ENCODE measurements at regions not wholly inside any gene's neighbourhood (a gene's known extent, or its start where the extent isn't known, plus 50 kb on each side); places are given as distances from the start of the nearest gene placed in this dataset.

- Histone ChIP-seq H3K36me3 (ENCODE audit: low read length) (no peaks in the 10 kb centered on the region), H3K4me2 (ENCODE audit: low read depth, low read length, poor library complexity, severe bottlenecking) (no peak overlapping the region), H3K79me2 (ENCODE audit: insufficient read depth, low read length) (no peaks in the 10 kb centered on the region), H3K4me3 (ENCODE audit: insufficient read depth, low read length, poor library complexity, severe bottlenecking) (no peak overlapping the region), H3K9me3 (ENCODE audit: insufficient read depth, low read length) (no peaks in the 10 kb centered on the region), H2AFZ (ENCODE audit: low read depth, low read length, severe bottlenecking) (no peak overlapping the region), H3K27me3 (ENCODE audit: low read length) (no peaks in the 10 kb centered on the region), H4K20me1 (ENCODE audit: low read depth, low read length) (no peaks in the 10 kb centered on the region), H3K9me2 (replicated peaks; ENCODE audit: insufficient read depth, low read length) (no peaks in the 10 kb centered on the region), H3K27ac (ENCODE audit: low read depth, low read length) (no peak overlapping the region), H3K9ac (ENCODE audit: low read length) (no peak overlapping the region), H3F3A (ENCODE audit: insufficient read depth) (no peaks in the 10 kb centered on the region)
- TF ChIP-seq CTCF (IDR thresholded peaks at IDR 0.05; ENCODE audit: insufficient read depth, low read length, poor library complexity, severe bottlenecking) (no peak), EZH2phosphoT487 (conservative IDR thresholded peaks at IDR 0.05; ENCODE audit: low read length) (no peak)
Observed at GRCh38 chr5:103461243-103461642, 101.3 kb downstream of the NUDT12 start.

GRCh38 chr5:103458497-103459040 lies 104.0 kb downstream of the NUDT12 start:
- Histone ChIP-seq H3K9ac (ENCODE audit: low read length) (no peak overlapping the region), H3K79me2 (ENCODE audit: insufficient read depth, low read length) (no peaks in the 10 kb centered on the region), H3K27me3 (ENCODE audit: low read length) (no peaks in the 10 kb centered on the region), H3K9me3 (ENCODE audit: insufficient read depth, low read length) (no peaks in the 10 kb centered on the region), H3F3A (ENCODE audit: insufficient read depth) (no peaks in the 10 kb centered on the region), H3K27ac (ENCODE audit: low read depth, low read length) (no peak overlapping the region), H2AFZ (ENCODE audit: low read depth, low read length, severe bottlenecking) (no peak overlapping the region), H3K4me2 (ENCODE audit: low read depth, low read length, poor library complexity, severe bottlenecking) (no peak overlapping the region), H4K20me1 (ENCODE audit: low read depth, low read length) (no peaks in the 10 kb centered on the region), H3K4me3 (ENCODE audit: insufficient read depth, low read length, poor library complexity, severe bottlenecking) (no peak overlapping the region), H3K9me2 (replicated peaks; ENCODE audit: insufficient read depth, low read length) (no peaks in the 10 kb centered on the region), H3K36me3 (ENCODE audit: low read length) (no peaks in the 10 kb centered on the region)
- no peak for TF ChIP-seq CTCF (IDR thresholded peaks at IDR 0.05; ENCODE audit: insufficient read depth, low read length, poor library complexity, severe bottlenecking)
- TF ChIP-seq EZH2phosphoT487 (conservative IDR thresholded peaks at IDR 0.05; ENCODE audit: low read length) = no peak

GRCh38 chr5:103456476-103456875 lies 106.1 kb downstream of the NUDT12 start:
- Histone ChIP-seq H3K9me3 (ENCODE audit: insufficient read depth, low read length) (no peaks in the 10 kb centered on the region), H3K9ac (ENCODE audit: low read length) (no peak overlapping the region), H3K36me3 (ENCODE audit: low read length) (no peaks in the 10 kb centered on the region), H3K4me3 (ENCODE audit: insufficient read depth, low read length, poor library complexity, severe bottlenecking) (no peak overlapping the region), H4K20me1 (ENCODE audit: low read depth, low read length) (no peaks in the 10 kb centered on the region), H2AFZ (ENCODE audit: low read depth, low read length, severe bottlenecking) (no peak overlapping the region), H3K27ac (ENCODE audit: low read depth, low read length) (no peak overlapping the region), H3K9me2 (replicated peaks; ENCODE audit: insufficient read depth, low read length) (no peaks in the 10 kb centered on the region), H3K27me3 (ENCODE audit: low read length) (no peaks in the 10 kb centered on the region), H3K79me2 (ENCODE audit: insufficient read depth, low read length) (no peaks in the 10 kb centered on the region), H3K4me2 (ENCODE audit: low read depth, low read length, poor library complexity, severe bottlenecking) (no peak overlapping the region), H3F3A (ENCODE audit: insufficient read depth) (no peaks in the 10 kb centered on the region)
- TF ChIP-seq CTCF (IDR thresholded peaks at IDR 0.05; ENCODE audit: insufficient read depth, low read length, poor library complexity, severe bottlenecking) (no peak), EZH2phosphoT487 (conservative IDR thresholded peaks at IDR 0.05; ENCODE audit: low read length) (no peak)

Measured in SU-DHL-6 (cell line).